ENCODE measurements at regions not wholly inside any gene's neighbourhood (a gene's known extent, or its start where the extent isn't known, plus 50 kb on each side); places are given as distances from the start of the nearest gene placed in this dataset.

DNA sequence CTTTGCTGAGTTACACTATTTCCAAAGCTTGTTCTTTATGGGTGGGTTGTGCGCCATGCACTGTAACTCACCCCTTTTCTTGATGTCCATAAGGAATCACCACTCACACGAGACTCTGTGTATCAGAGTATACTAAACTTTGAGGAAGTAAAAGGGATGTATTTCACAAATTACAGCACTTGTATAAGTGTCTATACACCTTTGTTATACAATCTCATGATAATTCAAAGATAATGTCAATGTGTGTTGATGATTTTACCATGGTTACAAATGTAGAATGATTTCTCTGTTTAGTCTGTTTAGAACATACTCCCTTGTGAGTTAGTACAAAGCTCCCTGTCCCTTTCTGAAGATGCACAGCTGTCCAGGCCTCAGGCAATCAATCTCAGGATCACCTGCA lies 922.2 kb upstream of the MAP3K7 start:
- Histone ChIP-seq H2AFZ (ENCODE audit: low read length) (no peak overlapping the region), H3K27me3 (ENCODE audit: control insufficient read depth, insufficient read depth, low read length) (no peaks in the 10 kb centered on the region), H4K20me1 (ENCODE audit: control insufficient read depth, extremely low read depth, insufficient read depth, low read length) (no peaks in the 10 kb centered on the region), H3K79me2 (ENCODE audit: control insufficient read depth, insufficient read depth, low read length) (no peaks in the 10 kb centered on the region), H3K4me1 (ENCODE audit: control insufficient read depth, extremely low read depth, insufficient read depth, low read length) (no peaks in the 10 kb centered on the region), H3K9me3 (ENCODE audit: control insufficient read depth, insufficient read depth, low read depth, low read length) (no peaks in the 10 kb centered on the region), H3K27ac (ENCODE audit: insufficient read depth, low read length) (no peak overlapping the region), H3K4me3 (replicated peaks in 1 of 4; ENCODE audit: control extremely low read depth in 1 of 4, insufficient read depth in 1 of 4, low read depth in 3 of 4, low read length in 4 of 4) (no peak overlapping the region), H3K36me3 (ENCODE audit: control insufficient read depth, insufficient read depth, low read length) (no peaks in the 10 kb centered on the region), H3K9ac (ENCODE audit: insufficient read depth, low read length) (no peak overlapping the region), H3K4me2 (ENCODE audit: extremely low read depth, insufficient read depth, low read length) (no peak overlapping the region)
- DNase-seq (ENCODE audit: low read depth in 2 of 2): no peak
- TF ChIP-seq EZH2 (IDR thresholded peaks at IDR 0.05; ENCODE audit: low read length, missing control alignments): no peak

DNA sequence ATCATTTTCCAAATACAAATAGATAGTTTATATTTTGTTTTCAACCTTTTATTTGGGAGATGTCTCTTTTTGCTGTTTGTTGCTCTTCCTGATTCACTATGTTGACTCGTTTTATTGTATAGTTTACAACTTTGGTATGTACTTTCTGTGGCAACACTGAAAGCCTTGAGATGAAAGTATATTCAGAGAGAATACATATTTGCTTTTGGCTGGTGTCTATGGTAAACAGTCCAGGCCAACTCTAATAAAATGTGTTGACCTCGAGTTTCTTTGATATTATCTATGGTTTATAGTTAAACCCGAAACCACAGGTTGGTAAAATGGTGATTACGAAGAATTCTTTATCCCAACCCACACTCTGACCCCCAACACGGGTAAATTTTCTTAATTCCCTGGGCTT lies 919.6 kb upstream of the MAP3K7 start:
- Histone ChIP-seq H3K36me3 (ENCODE audit: control insufficient read depth, insufficient read depth, low read length) (no peaks in the 10 kb centered on the region), H3K79me2 (ENCODE audit: control insufficient read depth, insufficient read depth, low read length) (no peaks in the 10 kb centered on the region), H3K9me3 (ENCODE audit: control insufficient read depth, insufficient read depth, low read depth, low read length) (no peaks in the 10 kb centered on the region), H3K27ac (ENCODE audit: insufficient read depth, low read length) (no peak overlapping the region), H4K20me1 (ENCODE audit: control insufficient read depth, extremely low read depth, insufficient read depth, low read length) (no peaks in the 10 kb centered on the region), H3K4me1 (ENCODE audit: control insufficient read depth, extremely low read depth, insufficient read depth, low read length) (no peaks in the 10 kb centered on the region), H3K9ac (ENCODE audit: insufficient read depth, low read length) (no peak overlapping the region), H3K4me3 (replicated peaks in 1 of 4; ENCODE audit: control extremely low read depth in 1 of 4, insufficient read depth in 1 of 4, low read depth in 3 of 4, low read length in 4 of 4) (no peak overlapping the region), H2AFZ (ENCODE audit: low read length) (no peak overlapping the region), H3K27me3 (ENCODE audit: control insufficient read depth, insufficient read depth, low read length) (no peaks in the 10 kb centered on the region), H3K4me2 (ENCODE audit: extremely low read depth, insufficient read depth, low read length) (no peak overlapping the region)
- TF ChIP-seq EZH2 (IDR thresholded peaks at IDR 0.05; ENCODE audit: low read length, missing control alignments) (no peak), CTCF (conservative IDR thresholded peaks at IDR 0.05 in 1 of 2, IDR thresholded peaks at IDR 0.05 in 1 of 2; ENCODE audit: low read depth in 1 of 2, low read length in 2 of 2) (no peak)
- no peak for DNase-seq (ENCODE audit: low read depth in 2 of 2)

DNA sequence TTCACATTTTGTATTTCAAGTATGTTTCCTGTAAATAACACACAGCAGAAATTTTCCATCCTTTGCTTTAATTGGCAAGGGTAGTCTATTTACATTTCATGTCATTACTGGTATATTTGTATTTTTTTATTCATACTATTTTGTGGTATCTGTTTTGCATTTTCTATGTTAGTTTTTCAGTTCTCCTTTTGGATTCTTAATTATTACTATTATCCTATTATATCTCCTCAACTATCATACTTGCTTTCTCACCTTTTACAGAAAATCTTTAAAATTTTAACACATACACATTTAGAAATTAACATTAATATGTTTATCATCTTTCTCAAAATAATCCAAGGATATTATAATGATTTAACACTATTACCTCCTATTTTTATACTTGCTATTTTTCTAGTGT lies 918.3 kb upstream of the MAP3K7 start:
- Histone ChIP-seq H3K4me2 (ENCODE audit: extremely low read depth, insufficient read depth, low read length) (no peak overlapping the region), H3K9me3 (ENCODE audit: control insufficient read depth, insufficient read depth, low read depth, low read length) (no peaks in the 10 kb centered on the region), H4K20me1 (ENCODE audit: control insufficient read depth, extremely low read depth, insufficient read depth, low read length) (no peaks in the 10 kb centered on the region), H3K4me1 (ENCODE audit: control insufficient read depth, extremely low read depth, insufficient read depth, low read length) (no peaks in the 10 kb centered on the region), H2AFZ (ENCODE audit: low read length) (no peak overlapping the region), H3K79me2 (ENCODE audit: control insufficient read depth, insufficient read depth, low read length) (no peaks in the 10 kb centered on the region), H3K4me3 (replicated peaks in 1 of 4; ENCODE audit: control extremely low read depth in 1 of 4, insufficient read depth in 1 of 4, low read depth in 3 of 4, low read length in 4 of 4) (no peak overlapping the region), H3K27me3 (ENCODE audit: control insufficient read depth, insufficient read depth, low read length) (no peaks in the 10 kb centered on the region), H3K27ac (ENCODE audit: insufficient read depth, low read length) (no peak overlapping the region), H3K36me3 (ENCODE audit: control insufficient read depth, insufficient read depth, low read length) (no peaks in the 10 kb centered on the region), H3K9ac (ENCODE audit: insufficient read depth, low read length) (no peak overlapping the region)
- no peak for TF ChIP-seq EZH2 (IDR thresholded peaks at IDR 0.05; ENCODE audit: low read length, missing control alignments)
- no peak for DNase-seq (ENCODE audit: low read depth in 2 of 2)

- Histone ChIP-seq H3K4me3 (replicated peaks in 1 of 4; ENCODE audit: control extremely low read depth in 1 of 4, insufficient read depth in 1 of 4, low read depth in 3 of 4, low read length in 4 of 4) (no peak overlapping the region), H3K4me1 (ENCODE audit: control insufficient read depth, extremely low read depth, insufficient read depth, low read length) (no peaks in the 10 kb centered on the region), H3K79me2 (ENCODE audit: control insufficient read depth, insufficient read depth, low read length) (no peaks in the 10 kb centered on the region), H3K27me3 (ENCODE audit: control insufficient read depth, insufficient read depth, low read length) (no peaks in the 10 kb centered on the region), H3K4me2 (ENCODE audit: extremely low read depth, insufficient read depth, low read length) (no peak overlapping the region), H3K27ac (ENCODE audit: insufficient read depth, low read length) (no peak overlapping the region), H3K9ac (ENCODE audit: insufficient read depth, low read length) (no peak overlapping the region), H2AFZ (ENCODE audit: low read length) (no peak overlapping the region), H3K36me3 (ENCODE audit: control insufficient read depth, insufficient read depth, low read length) (no peaks in the 10 kb centered on the region), H3K9me3 (ENCODE audit: control insufficient read depth, insufficient read depth, low read depth, low read length) (no peaks in the 10 kb centered on the region), H4K20me1 (ENCODE audit: control insufficient read depth, extremely low read depth, insufficient read depth, low read length) (no peaks in the 10 kb centered on the region)
- no peak for DNase-seq (ENCODE audit: low read depth in 2 of 2)
- TF ChIP-seq CTCF (conservative IDR thresholded peaks at IDR 0.05 in 1 of 2, IDR thresholded peaks at IDR 0.05 in 1 of 2; ENCODE audit: low read depth in 1 of 2, low read length in 2 of 2): no peak
- no peak for TF ChIP-seq EZH2 (IDR thresholded peaks at IDR 0.05; ENCODE audit: low read length, missing control alignments)
Observed at GRCh38 chr6:91501930-91502329, 915.1 kb upstream of the MAP3K7 start.

Measured in fibroblast of lung (primary cell).